Keratinocyte (primary cell): ENCODE measurements at regions not wholly inside any gene's neighbourhood (a gene's known extent, or its start where the extent isn't known, plus 50 kb on each side); places are given as distances from the start of the nearest gene placed in this dataset.

Experiments used
- CTCF ChIP-seq, 3 experiments: IDR thresholded peaks in 1 of 3; conservative IDR thresholded peaks in 1 of 3; optimal IDR thresholded peaks in 1 of 3; 2 replicates in 2 of 3; 3 replicates in 1 of 3; pipeline versions ENCODE3 to v1.5.1; 2011; ENCODE audit warnings: low read length in 3 of 3, mild to moderate bottlenecking in 3 of 3, moderate library complexity in 2 of 3, control low read depth in 1 of 3, inconsistent platforms in 1 of 3; ENCODE audit not compliant: insufficient read depth in 2 of 3; ENCODE audit errors: extremely low read depth in 1 of 3
- EZH2 ChIP-seq: IDR thresholded peaks from one replicate; pipeline ENCODE4 v1.6.1; 2012; ENCODE audit warnings: inconsistent platforms, mild to moderate bottlenecking, low read length, moderate library complexity

DNA sequence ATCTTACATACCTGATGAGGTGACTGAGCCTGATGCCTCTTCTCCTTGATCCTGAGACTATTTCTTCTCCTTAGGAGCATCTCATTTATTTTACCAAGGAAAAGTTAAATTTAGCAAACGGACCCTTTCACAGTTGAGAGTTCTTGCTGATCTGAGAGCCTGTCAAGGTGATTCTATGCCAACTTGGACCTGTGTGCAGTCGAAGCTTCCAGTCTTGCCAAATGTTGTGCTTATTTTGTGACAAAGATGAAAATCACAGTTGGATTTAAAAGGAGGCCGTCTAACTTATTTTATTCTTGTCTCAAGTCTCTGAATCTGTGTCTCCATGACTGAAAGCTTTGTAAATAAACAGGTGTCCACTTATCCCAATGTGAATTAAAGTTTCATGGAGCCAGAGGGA lies 296.3 kb upstream of the EPHA3 start:
- no peak for TF ChIP-seq EZH2
- no peak for TF ChIP-seq CTCF (optimal IDR thresholded peaks at IDR 0.05 in 1 of 3, IDR thresholded peaks at IDR 0.05 in 1 of 3, conservative IDR thresholded peaks at IDR 0.05 in 1 of 3; ENCODE audit: extremely low read depth in 1 of 3, insufficient read depth in 2 of 3, low read length in 3 of 3)
